ENCODE measurements at regions not wholly inside any gene's neighbourhood (a gene's known extent, or its start where the extent isn't known, plus 50 kb on each side); places are given as distances from the start of the nearest gene placed in this dataset.

GRCh38 chr7:133199831-133200230, 53.0 kb upstream of the EXOC4 start:
- Histone ChIP-seq H3K4me1 (ENCODE audit: control insufficient read depth, insufficient read depth, low read length) (no peaks in the 10 kb centered on the region), H4K20me1 (ENCODE audit: control insufficient read depth, insufficient read depth) (no peaks in the 10 kb centered on the region), H3K27me3 (replicated peaks in 1 of 2; ENCODE audit: control insufficient read depth in 2 of 2, insufficient read depth in 2 of 2, low read length in 1 of 2) (0 out of 4 replicates have a peak, but pooled peaks cover 0 to 2% of the 10 kb centered on the region in 2 experiments), H3K9me3 (replicated peaks; ENCODE audit: control insufficient read depth, insufficient read depth, low read length) (no peaks in the 10 kb centered on the region), H3K36me3 (ENCODE audit: control insufficient read depth in 2 of 2, insufficient read depth in 2 of 2, low read length in 1 of 2) (no peaks in the 10 kb centered on the region), H3K4me3 (no peak overlapping the region), H3K4me2 (ENCODE audit: control insufficient read depth, insufficient read depth) (no peak overlapping the region), H3K27ac (ENCODE audit: control insufficient read depth, insufficient read depth) (no peak overlapping the region), H2AFZ (ENCODE audit: control insufficient read depth, low read depth, low read length) (no peak overlapping the region), H3K9ac (ENCODE audit: control insufficient read depth, insufficient read depth, low read length) (no peak overlapping the region), H3K79me2 (ENCODE audit: control insufficient read depth, insufficient read depth, low read length) (no peaks in the 10 kb centered on the region)
- ChIA-PET CTCF (interaction anchor here (0.6 kb wide), 1 partner anchor 203 kb away, joined by 3 read pairs; no protein-coding TSS in a partner anchor), POLR2A (no interaction called here), SMC1A (ENCODE audit: uncharacterized antibody, unreplicated experiment) (interaction anchor here (0.6 to 0.7 kb wide), 2 partner anchors 30 to 498 kb away, joined by 3 read pairs; no protein-coding TSS in a partner anchor), RAD21 (ENCODE audit: unreplicated experiment) (no interaction called here)
- no peak for TF ChIP-seq CEBPB (IDR thresholded peaks at IDR 0.05; ENCODE audit: borderline replicate concordance in 1 of 2, low read depth in 2 of 2, low read length in 2 of 2)
- no peak for TF ChIP-seq BCL3 (IDR thresholded peaks at IDR 0.05; ENCODE audit: borderline replicate concordance, insufficient read depth, low read depth, low read length, poor library complexity, severe bottlenecking)
- no peak for TF ChIP-seq MXI1 (IDR thresholded peaks at IDR 0.05; ENCODE audit: low read depth, low read length)
- no peak for TF ChIP-seq MLLT1 (IDR thresholded peaks at IDR 0.05)
- no peak for TF ChIP-seq WRNIP1 (IDR thresholded peaks at IDR 0.05; ENCODE audit: borderline replicate concordance, low read depth, low read length)
- no peak for TF ChIP-seq DPF2 (IDR thresholded peaks at IDR 0.05)
- TF ChIP-seq JUNB (IDR thresholded peaks at IDR 0.05) = no peak
- no peak for TF ChIP-seq LARP7 (IDR thresholded peaks at IDR 0.05)
- no peak for TF ChIP-seq BHLHE40 (IDR thresholded peaks at IDR 0.05; ENCODE audit: borderline replicate concordance in 1 of 2, low read depth in 2 of 2, low read length in 1 of 2)
- TF ChIP-seq GATAD2B (conservative IDR thresholded peaks at IDR 0.05; ENCODE audit: low read depth) = no peak
- TF ChIP-seq ATF3 (IDR thresholded peaks at IDR 0.05; ENCODE audit: borderline replicate concordance, extremely low read depth, low read depth, low read length) = no peak
- no peak for TF ChIP-seq TCF7 (IDR thresholded peaks at IDR 0.05; ENCODE audit: borderline replicate concordance)
- TF ChIP-seq SREBF1 (IDR thresholded peaks at IDR 0.05; ENCODE audit: low read length) = no peak
- no peak for TF ChIP-seq MYB (IDR thresholded peaks at IDR 0.05; ENCODE audit: borderline replicate concordance, low read depth, low read length)
- intact Hi-C loops (cut with micrococcal nuclease; ENCODE audit: unreplicated experiment) (loop anchor here (10.0 kb wide), 1 partner anchor 485 kb away; no protein-coding TSS in a partner anchor), in situ Hi-C loops (cut with MboI) (no loop called here)
- 50% methylated on average over 2 of the region's 2 CpGs for WGBS (ENCODE audit: insufficient coverage, insufficient replicate concordance, low lambda C conversion rate, missing lambda C conversion rate)
- BruUV-seq (replicated peaks) = no TSS peak
- no peak for FAIRE-seq
- DNase-seq (ENCODE audit: low read depth, low spot score) = no peak
- ATAC-seq = no peak

Measured in GM12878 (cell line).